ENCODE measurements at regions not wholly inside any gene's neighbourhood (a gene's known extent, or its start where the extent isn't known, plus 50 kb on each side); places are given as distances from the start of the nearest gene placed in this dataset.

- Histone ChIP-seq H3K9me3 (ENCODE audit: control insufficient read depth in 2 of 2, low read length in 2 of 2) (no peaks in the 10 kb centered on the region), H3K36me3 (ENCODE audit: control insufficient read depth, insufficient read depth, low read length) (no peaks in the 10 kb centered on the region), H3K27ac (ENCODE audit: insufficient read depth, low read length, poor library complexity, severe bottlenecking) (no peak overlapping the region), H3K4me1 (ENCODE audit: control insufficient read depth, insufficient read depth, low read length, poor library complexity, severe bottlenecking) (no peaks in the 10 kb centered on the region), H3K27me3 (ENCODE audit: control insufficient read depth, insufficient read depth, low read length) (no peaks in the 10 kb centered on the region), H3K4me3 (ENCODE audit: low read depth, low read length) (no peak overlapping the region)
- Mint-ChIP-seq H3K36me3 (no peaks in the 10 kb centered on the region), H3K9me3 (no peaks in the 10 kb centered on the region), H3K27me3 (peaks cover 6% of the 10 kb centered on the region), H3K27ac (no peak overlapping the region), H3K4me1 (no peaks in the 10 kb centered on the region), H3K4me3 (no peak overlapping the region)
- ATAC-seq (ENCODE audit: low read depth in 2 of 2) (no peak), DNase-seq (no peak)
Measured at GRCh38 chr11:32307471-32307870, 127.9 kb downstream of the WT1 start.

- Mint-ChIP-seq H3K4me3 (no peak overlapping the region), H3K27ac (no peak overlapping the region), H3K36me3 (no peaks in the 10 kb centered on the region), H3K4me1 (no peaks in the 10 kb centered on the region), H3K9me3 (no peaks in the 10 kb centered on the region), H3K27me3 (peaks cover 7% of the 10 kb centered on the region)
- H3K4me3 ChIP-seq (ENCODE audit: low read depth, low read length) = no peak overlapping the region
- no peaks in the 10 kb centered on the region for H3K27me3 ChIP-seq (ENCODE audit: control insufficient read depth, insufficient read depth, low read length)
- no peaks in the 10 kb centered on the region for H3K9me3 ChIP-seq (ENCODE audit: control insufficient read depth in 2 of 2, low read length in 2 of 2)
- H3K4me1 ChIP-seq (ENCODE audit: control insufficient read depth, insufficient read depth, low read length, poor library complexity, severe bottlenecking) = no peaks in the 10 kb centered on the region
- no peak for DNase-seq
- H3K36me3 ChIP-seq (ENCODE audit: control insufficient read depth, insufficient read depth, low read length) = no peaks in the 10 kb centered on the region
- no peak for ATAC-seq (ENCODE audit: low read depth in 2 of 2)
- H3K27ac ChIP-seq (ENCODE audit: insufficient read depth, low read length, poor library complexity, severe bottlenecking) = no peak overlapping the region
Measured at GRCh38 chr11:32307913-32308312, 127.4 kb downstream of the WT1 start.

GRCh38 chr11:32309530-32310213 lies 125.7 kb downstream of the WT1 start:
- H3K27ac ChIP-seq (ENCODE audit: insufficient read depth, low read length, poor library complexity, severe bottlenecking) = no peak overlapping the region
- no peaks in the 10 kb centered on the region for H3K27me3 ChIP-seq (ENCODE audit: control insufficient read depth, insufficient read depth, low read length)
- no peaks in the 10 kb centered on the region for H3K36me3 ChIP-seq (ENCODE audit: control insufficient read depth, insufficient read depth, low read length)
- no peaks in the 10 kb centered on the region for H3K4me1 ChIP-seq (ENCODE audit: control insufficient read depth, insufficient read depth, low read length, poor library complexity, severe bottlenecking)
- ATAC-seq (ENCODE audit: low read depth in 2 of 2) = no peak
- no peaks in the 10 kb centered on the region for H3K9me3 ChIP-seq (ENCODE audit: control insufficient read depth in 2 of 2, low read length in 2 of 2)
- H3K27ac Mint-ChIP-seq = no peak overlapping the region
- no peaks in the 10 kb centered on the region for H3K4me1 Mint-ChIP-seq
- no peak overlapping the region for H3K4me3 Mint-ChIP-seq
- no peak overlapping the region for H3K4me3 ChIP-seq (ENCODE audit: low read depth, low read length)
- DNase-seq = no peak
- H3K36me3 Mint-ChIP-seq = no peaks in the 10 kb centered on the region
- no peaks in the 10 kb centered on the region for H3K9me3 Mint-ChIP-seq
- H3K27me3 Mint-ChIP-seq = peaks cover 12% of the 10 kb centered on the region

GRCh38 chr11:32310214-32310601 lies 125.1 kb downstream of the WT1 start:
- Histone ChIP-seq H3K4me1 (ENCODE audit: control insufficient read depth, insufficient read depth, low read length, poor library complexity, severe bottlenecking) (no peaks in the 10 kb centered on the region), H3K36me3 (ENCODE audit: control insufficient read depth, insufficient read depth, low read length) (no peaks in the 10 kb centered on the region), H3K4me3 (ENCODE audit: low read depth, low read length) (no peak overlapping the region), H3K27me3 (ENCODE audit: control insufficient read depth, insufficient read depth, low read length) (no peaks in the 10 kb centered on the region), H3K9me3 (ENCODE audit: control insufficient read depth in 2 of 2, low read length in 2 of 2) (no peaks in the 10 kb centered on the region), H3K27ac (ENCODE audit: insufficient read depth, low read length, poor library complexity, severe bottlenecking) (no peak overlapping the region)
- H3K36me3 Mint-ChIP-seq = no peaks in the 10 kb centered on the region
- H3K27ac Mint-ChIP-seq = no peak overlapping the region
- DNase-seq = no peak
- ATAC-seq (ENCODE audit: low read depth in 2 of 2) = no peak
- peaks cover 15% of the 10 kb centered on the region for H3K27me3 Mint-ChIP-seq
- H3K9me3 Mint-ChIP-seq = no peaks in the 10 kb centered on the region
- no peaks in the 10 kb centered on the region for H3K4me1 Mint-ChIP-seq
- no peak overlapping the region for H3K4me3 Mint-ChIP-seq

- Histone ChIP-seq H3K4me3 (ENCODE audit: low read depth, low read length) (no peak overlapping the region), H3K9me3 (ENCODE audit: control insufficient read depth in 2 of 2, low read length in 2 of 2) (no peaks in the 10 kb centered on the region), H3K36me3 (ENCODE audit: control insufficient read depth, insufficient read depth, low read length) (no peaks in the 10 kb centered on the region), H3K27me3 (ENCODE audit: control insufficient read depth, insufficient read depth, low read length) (no peaks in the 10 kb centered on the region), H3K27ac (ENCODE audit: insufficient read depth, low read length, poor library complexity, severe bottlenecking) (no peak overlapping the region), H3K4me1 (ENCODE audit: control insufficient read depth, insufficient read depth, low read length, poor library complexity, severe bottlenecking) (no peaks in the 10 kb centered on the region)
- no peak for ATAC-seq (ENCODE audit: low read depth in 2 of 2)
- Mint-ChIP-seq H3K27me3 (peaks cover 15% of the 10 kb centered on the region), H3K9me3 (no peaks in the 10 kb centered on the region), H3K36me3 (no peaks in the 10 kb centered on the region), H3K27ac (peak overlapping the region in 1 of 3 donors; percentile 23), H3K4me3 (no peak overlapping the region), H3K4me1 (no peaks in the 10 kb centered on the region)
- no peak for DNase-seq
Measured at GRCh38 chr11:32311346-32312065, 123.8 kb downstream of the WT1 start.

- Histone ChIP-seq H3K36me3 (ENCODE audit: control insufficient read depth, insufficient read depth, low read length) (no peaks in the 10 kb centered on the region), H3K4me3 (ENCODE audit: low read depth, low read length) (no peak overlapping the region), H3K9me3 (ENCODE audit: control insufficient read depth in 2 of 2, low read length in 2 of 2) (no peaks in the 10 kb centered on the region), H3K4me1 (ENCODE audit: control insufficient read depth, insufficient read depth, low read length, poor library complexity, severe bottlenecking) (no peaks in the 10 kb centered on the region), H3K27me3 (ENCODE audit: control insufficient read depth, insufficient read depth, low read length) (no peaks in the 10 kb centered on the region), H3K27ac (ENCODE audit: insufficient read depth, low read length, poor library complexity, severe bottlenecking) (no peak overlapping the region)
- Mint-ChIP-seq H3K36me3 (no peaks in the 10 kb centered on the region), H3K9me3 (no peaks in the 10 kb centered on the region), H3K27ac (no peak overlapping the region), H3K4me1 (no peaks in the 10 kb centered on the region), H3K27me3 (peaks cover 15% of the 10 kb centered on the region), H3K4me3 (no peak overlapping the region)
- no peak for ATAC-seq (ENCODE audit: low read depth in 2 of 2)
- DNase-seq = no peak
Measured at GRCh38 chr11:32312206-32312817, 123.0 kb downstream of the WT1 start.

GRCh38 chr11:32312865-32313403 lies 122.4 kb downstream of the WT1 start:
- H3K4me3 ChIP-seq (ENCODE audit: low read depth, low read length) = no peak overlapping the region
- peak in 1 of 2 donors; percentile 28 for ATAC-seq (ENCODE audit: low read depth in 2 of 2)

More at GRCh38 chr11:32312865-32313403, 122.4 kb downstream of the WT1 start:
- H3K27me3 Mint-ChIP-seq = peaks cover 15% of the 10 kb centered on the region
- Histone ChIP-seq H3K27ac (ENCODE audit: insufficient read depth, low read length, poor library complexity, severe bottlenecking) (no peak overlapping the region), H3K9me3 (ENCODE audit: control insufficient read depth in 2 of 2, low read length in 2 of 2) (no peaks in the 10 kb centered on the region), H3K36me3 (ENCODE audit: control insufficient read depth, insufficient read depth, low read length) (no peaks in the 10 kb centered on the region), H3K4me1 (ENCODE audit: control insufficient read depth, insufficient read depth, low read length, poor library complexity, severe bottlenecking) (no peaks in the 10 kb centered on the region), H3K27me3 (ENCODE audit: control insufficient read depth, insufficient read depth, low read length) (no peaks in the 10 kb centered on the region)
- DNase-seq = peak in 1 of 3 donors; percentile 30
- H3K36me3 Mint-ChIP-seq = no peaks in the 10 kb centered on the region
- H3K4me1 Mint-ChIP-seq = no peaks in the 10 kb centered on the region
- H3K27ac Mint-ChIP-seq = no peak overlapping the region
- no peak overlapping the region for H3K4me3 Mint-ChIP-seq
- H3K9me3 Mint-ChIP-seq = no peaks in the 10 kb centered on the region

All from CD4-positive, CD25-positive, alpha-beta regulatory T cell (primary cell).